GM12864 (cell line): ENCODE measurements at regions not wholly inside any gene's neighbourhood (a gene's known extent, or its start where the extent isn't known, plus 50 kb on each side); places are given as distances from the start of the nearest gene placed in this dataset.
"Not testable (repeated sequence)": the region's sequence is repeated elsewhere in the genome, so short reads cannot be mapped to it uniquely, and the experiment has no call there.

Experiments used
- DNase-seq: peaks from one replicate; pipeline ENCODE4 v3.0.0-alpha.2; 2011; ENCODE audit warnings: low read depth
- H3K4me3 ChIP-seq: 2 replicates; pipeline ENCODE4 v1.5.1; 2011; ENCODE audit warnings: mild to moderate bottlenecking, low read depth, low read length, control low read depth
- TF ChIP-seq, protein P1 (sequence below): IDR thresholded peaks from 2 replicates; pipeline ENCODE4 v1.5.1; 2011; ENCODE audit warnings: low read depth, mild to moderate bottlenecking, moderate library complexity, low read length, control low read depth, inconsistent platforms; ENCODE audit errors: missing control alignments

GRCh38 chr1:60918867-60919266 lies 163.5 kb upstream of the NFIA start:
- H3K4me3 ChIP-seq: no peak overlapping the region
- no peak for DNase-seq
- TF ChIP-seq, protein P1, sequence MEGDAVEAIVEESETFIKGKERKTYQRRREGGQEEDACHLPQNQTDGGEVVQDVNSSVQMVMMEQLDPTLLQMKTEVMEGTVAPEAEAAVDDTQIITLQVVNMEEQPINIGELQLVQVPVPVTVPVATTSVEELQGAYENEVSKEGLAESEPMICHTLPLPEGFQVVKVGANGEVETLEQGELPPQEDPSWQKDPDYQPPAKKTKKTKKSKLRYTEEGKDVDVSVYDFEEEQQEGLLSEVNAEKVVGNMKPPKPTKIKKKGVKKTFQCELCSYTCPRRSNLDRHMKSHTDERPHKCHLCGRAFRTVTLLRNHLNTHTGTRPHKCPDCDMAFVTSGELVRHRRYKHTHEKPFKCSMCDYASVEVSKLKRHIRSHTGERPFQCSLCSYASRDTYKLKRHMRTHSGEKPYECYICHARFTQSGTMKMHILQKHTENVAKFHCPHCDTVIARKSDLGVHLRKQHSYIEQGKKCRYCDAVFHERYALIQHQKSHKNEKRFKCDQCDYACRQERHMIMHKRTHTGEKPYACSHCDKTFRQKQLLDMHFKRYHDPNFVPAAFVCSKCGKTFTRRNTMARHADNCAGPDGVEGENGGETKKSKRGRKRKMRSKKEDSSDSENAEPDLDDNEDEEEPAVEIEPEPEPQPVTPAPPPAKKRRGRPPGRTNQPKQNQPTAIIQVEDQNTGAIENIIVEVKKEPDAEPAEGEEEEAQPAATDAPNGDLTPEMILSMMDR: no peak

DNA sequence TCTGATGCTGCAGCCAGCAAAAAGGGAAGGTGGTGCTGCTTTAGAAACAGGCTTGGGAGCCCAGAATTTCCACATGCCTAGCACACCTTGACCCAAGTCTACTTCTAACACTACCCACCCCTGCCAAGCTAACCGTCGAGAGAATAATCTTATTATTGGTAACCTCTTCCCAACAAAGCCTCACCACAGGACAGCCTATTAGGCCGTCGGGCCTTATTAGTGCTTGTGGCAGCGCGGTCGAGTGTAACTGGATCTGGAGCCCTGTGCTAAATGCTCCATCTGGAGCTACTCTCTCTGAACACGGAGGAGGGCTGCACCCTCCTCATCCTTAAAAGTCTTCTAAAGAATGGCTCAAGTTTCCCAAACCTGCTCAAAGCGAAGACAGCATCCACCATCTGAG lies 165.5 kb upstream of the NFIA start:
- TF ChIP-seq, protein P1: no peak
- no peak overlapping the region for H3K4me3 ChIP-seq
- DNase-seq: no peak

DNA sequence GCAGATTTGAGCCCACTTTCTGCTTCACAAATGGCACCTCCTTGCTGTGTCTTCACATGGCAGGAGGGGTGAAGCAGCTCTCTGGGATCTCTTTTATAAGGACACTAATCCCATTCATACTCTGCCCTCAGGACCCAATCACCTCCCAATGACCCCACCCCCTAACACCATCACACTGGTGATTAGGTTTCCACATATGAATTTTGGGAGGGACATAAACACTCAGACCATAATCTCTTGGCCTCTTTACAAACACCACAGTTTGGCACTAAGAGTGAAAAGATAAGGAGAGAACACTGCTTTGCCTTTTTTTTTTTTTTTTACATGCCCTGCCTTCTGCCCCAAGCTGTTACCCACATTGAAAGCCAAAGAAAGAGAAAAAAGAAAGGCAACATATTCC lies 166.2 kb upstream of the NFIA start:
- H3K4me3 ChIP-seq: no peak overlapping the region
- TF ChIP-seq, protein P1: no peak
- DNase-seq: no peak

DNA sequence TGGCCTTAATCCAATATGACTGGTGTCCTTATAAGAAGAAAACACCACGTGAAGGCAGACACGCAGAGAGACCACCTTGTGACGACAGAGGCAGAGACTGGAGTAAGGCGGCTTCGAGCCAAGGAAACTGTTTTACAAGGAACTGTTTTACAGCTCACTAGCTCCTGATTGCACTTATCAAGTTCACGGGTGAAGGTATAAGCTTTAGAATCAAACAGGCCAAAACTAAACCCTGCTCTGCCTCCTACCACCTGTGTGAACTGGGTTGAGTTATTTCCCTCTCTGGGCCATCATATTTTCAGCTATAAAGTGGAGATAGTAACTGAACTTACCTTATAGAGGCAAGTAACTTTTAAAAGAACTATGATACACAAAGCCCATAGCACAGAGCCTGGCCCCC lies 166.9 kb upstream of the NFIA start:
- DNase-seq: no peak
- TF ChIP-seq, protein P1: no peak
- no peak overlapping the region for H3K4me3 ChIP-seq

DNA sequence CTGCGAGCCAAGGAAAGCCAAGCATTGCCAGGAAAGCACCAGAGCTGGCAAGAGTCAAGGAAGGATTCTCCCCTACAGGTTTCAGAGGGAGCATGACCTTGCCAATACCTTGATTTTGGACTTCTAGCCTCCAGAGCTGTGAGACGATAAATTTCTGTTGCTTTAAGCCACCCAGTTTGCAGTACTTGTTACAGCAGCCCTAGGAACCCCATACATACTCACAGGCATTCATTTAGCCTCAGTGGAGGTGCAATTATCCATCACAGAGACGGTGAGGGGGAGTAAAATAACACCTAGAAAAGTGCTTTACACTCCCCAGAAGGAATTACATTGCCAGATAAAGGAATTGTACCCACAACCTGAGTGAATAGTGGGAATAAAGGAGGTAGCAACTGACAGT lies 167.4 kb upstream of the NFIA start:
- TF ChIP-seq, protein P1: no peak
- H3K4me3 ChIP-seq: no peak overlapping the region
- DNase-seq: no peak

DNA sequence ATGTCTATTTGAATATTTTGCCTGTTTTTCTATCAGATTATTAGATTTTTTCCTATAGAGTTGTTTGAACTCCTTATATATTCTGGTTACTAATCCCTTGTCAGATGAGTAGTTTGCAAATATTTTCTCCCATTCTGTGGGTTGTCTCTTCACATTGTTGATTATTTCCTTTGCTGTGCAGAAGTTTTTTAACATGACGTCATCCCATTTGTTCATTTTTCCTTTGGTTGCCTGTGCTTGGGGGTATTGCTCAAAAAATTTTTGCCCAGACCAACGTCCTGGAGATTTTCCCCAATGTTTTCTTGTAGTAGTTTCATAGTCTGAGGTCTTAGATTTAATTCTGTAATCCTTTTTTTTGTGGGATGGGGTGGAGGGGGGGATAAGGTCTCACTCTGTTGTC lies 168.7 kb upstream of the NFIA start:
- DNase-seq, H3K4me3 ChIP-seq: not testable (repeated sequence)

DNA sequence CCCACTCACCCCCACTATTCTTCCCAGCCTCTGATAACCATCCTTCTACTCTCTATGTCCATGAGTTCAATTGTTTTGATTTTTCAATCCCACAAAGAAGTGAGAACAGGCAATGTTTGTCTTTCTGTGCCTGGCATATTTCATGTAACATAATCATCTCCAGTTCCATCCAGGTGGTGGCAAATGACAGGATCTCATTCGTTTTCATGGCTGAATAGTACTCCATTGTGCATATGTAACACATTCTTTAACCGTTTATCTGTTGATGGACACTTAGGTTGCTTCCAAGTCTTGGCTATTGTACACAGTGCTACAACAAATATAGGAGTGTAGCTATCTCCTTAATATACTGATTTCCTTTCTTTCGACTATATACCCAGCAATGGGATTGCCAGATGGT lies 169.3 kb upstream of the NFIA start:
- TF ChIP-seq, protein P1: no peak
- no peak overlapping the region for H3K4me3 ChIP-seq
- no peak for DNase-seq

- DNase-seq: no peak
- TF ChIP-seq, protein P1: no peak
- H3K4me3 ChIP-seq: no peak overlapping the region
Observed at GRCh38 chr1:60911966-60912697, 170.2 kb upstream of the NFIA start.
